ENCODE measurements at regions not wholly inside any gene's neighbourhood (a gene's known extent, or its start where the extent isn't known, plus 50 kb on each side); places are given as distances from the start of the nearest gene placed in this dataset.

GRCh38 chr17:70989280-70989679, 819.9 kb downstream of the KCNJ2 start:
- no peak overlapping the region for H3K4me3 ChIP-seq (ENCODE audit: insufficient read depth, low read length, poor library complexity, severe bottlenecking)
- no peaks in the 10 kb centered on the region for H3K36me3 ChIP-seq (ENCODE audit: low read length)
- TF ChIP-seq EZH2phosphoT487 (conservative IDR thresholded peaks at IDR 0.05; ENCODE audit: low read length) = no peak
- TF ChIP-seq, protein P1, sequence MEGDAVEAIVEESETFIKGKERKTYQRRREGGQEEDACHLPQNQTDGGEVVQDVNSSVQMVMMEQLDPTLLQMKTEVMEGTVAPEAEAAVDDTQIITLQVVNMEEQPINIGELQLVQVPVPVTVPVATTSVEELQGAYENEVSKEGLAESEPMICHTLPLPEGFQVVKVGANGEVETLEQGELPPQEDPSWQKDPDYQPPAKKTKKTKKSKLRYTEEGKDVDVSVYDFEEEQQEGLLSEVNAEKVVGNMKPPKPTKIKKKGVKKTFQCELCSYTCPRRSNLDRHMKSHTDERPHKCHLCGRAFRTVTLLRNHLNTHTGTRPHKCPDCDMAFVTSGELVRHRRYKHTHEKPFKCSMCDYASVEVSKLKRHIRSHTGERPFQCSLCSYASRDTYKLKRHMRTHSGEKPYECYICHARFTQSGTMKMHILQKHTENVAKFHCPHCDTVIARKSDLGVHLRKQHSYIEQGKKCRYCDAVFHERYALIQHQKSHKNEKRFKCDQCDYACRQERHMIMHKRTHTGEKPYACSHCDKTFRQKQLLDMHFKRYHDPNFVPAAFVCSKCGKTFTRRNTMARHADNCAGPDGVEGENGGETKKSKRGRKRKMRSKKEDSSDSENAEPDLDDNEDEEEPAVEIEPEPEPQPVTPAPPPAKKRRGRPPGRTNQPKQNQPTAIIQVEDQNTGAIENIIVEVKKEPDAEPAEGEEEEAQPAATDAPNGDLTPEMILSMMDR (IDR thresholded peaks at IDR 0.05; ENCODE audit: insufficient read depth, low read length, poor library complexity, severe bottlenecking) = no peak
- no peaks in the 10 kb centered on the region for H3K27me3 ChIP-seq (ENCODE audit: low read length)
- H3K79me2 ChIP-seq (ENCODE audit: insufficient read depth, low read length) = no peaks in the 10 kb centered on the region
- H3K9ac ChIP-seq (ENCODE audit: low read length) = no peak overlapping the region
- no peak overlapping the region for H2AFZ ChIP-seq (ENCODE audit: low read depth, low read length, severe bottlenecking)
- 0 out of 2 replicates have a peak, but pooled peaks cover 3% of the 10 kb centered on the region for H3K9me3 ChIP-seq (ENCODE audit: insufficient read depth, low read length)
- H3F3A ChIP-seq (ENCODE audit: insufficient read depth) = no peaks in the 10 kb centered on the region
- H3K9me2 ChIP-seq (replicated peaks; ENCODE audit: insufficient read depth, low read length) = no peaks in the 10 kb centered on the region
- H3K4me2 ChIP-seq (ENCODE audit: low read depth, low read length, poor library complexity, severe bottlenecking) = no peak overlapping the region
- H3K27ac ChIP-seq (ENCODE audit: low read depth, low read length) = no peak overlapping the region
- no peaks in the 10 kb centered on the region for H4K20me1 ChIP-seq (ENCODE audit: low read depth, low read length)

DNA sequence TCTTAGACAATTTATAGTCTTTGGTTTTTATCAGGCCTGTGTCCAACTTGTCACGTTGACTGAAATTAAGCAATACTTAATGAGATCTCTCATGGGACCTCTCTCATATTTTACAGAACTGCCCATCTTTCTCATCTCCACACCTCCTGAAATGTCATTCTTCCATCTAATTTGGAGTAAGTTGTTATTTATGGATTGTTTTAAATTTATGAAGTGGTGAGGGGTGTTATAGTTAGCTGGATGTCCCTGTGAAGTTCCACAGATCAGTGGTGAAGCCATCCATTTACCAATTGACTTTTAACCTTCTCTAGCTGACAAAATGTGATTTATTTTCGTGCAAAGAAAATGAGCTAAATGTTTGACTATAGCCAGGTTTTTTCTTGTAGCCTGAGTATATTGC, 824.9 kb downstream of the KCNJ2 start:
- Histone ChIP-seq H3K9me3 (ENCODE audit: insufficient read depth, low read length) (no peaks in the 10 kb centered on the region), H2AFZ (ENCODE audit: low read depth, low read length, severe bottlenecking) (no peak overlapping the region), H4K20me1 (ENCODE audit: low read depth, low read length) (no peaks in the 10 kb centered on the region), H3K4me3 (ENCODE audit: insufficient read depth, low read length, poor library complexity, severe bottlenecking) (no peak overlapping the region), H3K27ac (ENCODE audit: low read depth, low read length) (no peak overlapping the region), H3K9me2 (replicated peaks; ENCODE audit: insufficient read depth, low read length) (no peaks in the 10 kb centered on the region), H3K9ac (ENCODE audit: low read length) (no peak overlapping the region), H3K79me2 (ENCODE audit: insufficient read depth, low read length) (no peaks in the 10 kb centered on the region), H3K36me3 (ENCODE audit: low read length) (no peaks in the 10 kb centered on the region), H3K4me2 (ENCODE audit: low read depth, low read length, poor library complexity, severe bottlenecking) (no peak overlapping the region), H3F3A (ENCODE audit: insufficient read depth) (no peaks in the 10 kb centered on the region), H3K27me3 (ENCODE audit: low read length) (no peaks in the 10 kb centered on the region)
- TF ChIP-seq EZH2phosphoT487 (conservative IDR thresholded peaks at IDR 0.05; ENCODE audit: low read length) = no peak
- TF ChIP-seq, protein P1 (IDR thresholded peaks at IDR 0.05; ENCODE audit: insufficient read depth, low read length, poor library complexity, severe bottlenecking) = no peak

GRCh38 chr17:70995997-70996396, 826.7 kb downstream of the KCNJ2 start:
- Histone ChIP-seq H3K4me3 (ENCODE audit: insufficient read depth, low read length, poor library complexity, severe bottlenecking) (no peak overlapping the region), H3K9ac (ENCODE audit: low read length) (no peak overlapping the region), H4K20me1 (ENCODE audit: low read depth, low read length) (no peaks in the 10 kb centered on the region), H3K4me2 (ENCODE audit: low read depth, low read length, poor library complexity, severe bottlenecking) (no peak overlapping the region), H2AFZ (ENCODE audit: low read depth, low read length, severe bottlenecking) (no peak overlapping the region), H3K9me2 (replicated peaks; ENCODE audit: insufficient read depth, low read length) (no peaks in the 10 kb centered on the region), H3F3A (ENCODE audit: insufficient read depth) (no peaks in the 10 kb centered on the region), H3K27me3 (ENCODE audit: low read length) (no peaks in the 10 kb centered on the region), H3K36me3 (ENCODE audit: low read length) (no peaks in the 10 kb centered on the region), H3K27ac (ENCODE audit: low read depth, low read length) (no peak overlapping the region), H3K79me2 (ENCODE audit: insufficient read depth, low read length) (no peaks in the 10 kb centered on the region), H3K9me3 (ENCODE audit: insufficient read depth, low read length) (no peaks in the 10 kb centered on the region)
- TF ChIP-seq EZH2phosphoT487 (conservative IDR thresholded peaks at IDR 0.05; ENCODE audit: low read length) = no peak
- TF ChIP-seq, protein P1 (IDR thresholded peaks at IDR 0.05; ENCODE audit: insufficient read depth, low read length, poor library complexity, severe bottlenecking) = no peak
